DMS153 (cell line): ENCODE measurements at regions not wholly inside any gene's neighbourhood (a gene's known extent, or its start where the extent isn't known, plus 50 kb on each side); places are given as distances from the start of the nearest gene placed in this dataset.
"Not testable (repeated sequence)": the region's sequence is repeated elsewhere in the genome, so short reads cannot be mapped to it uniquely, and the experiment has no call there.

Experiments used
- DNase-seq: peaks from one replicate; lab custom pipeline; 2025; lab: John Stamatoyannopoulos, UW

- no peak for DNase-seq
Observed at GRCh38 chr13:39803156-39803555, 147.7 kb downstream of the COG6 start.

- no peak for DNase-seq
Observed at GRCh38 chr13:39803851-39804250, 148.4 kb downstream of the COG6 start.

GRCh38 chr13:39804332-39805210, 149.1 kb downstream of the COG6 start:
- no peak for DNase-seq

GRCh38 chr13:39809466-39809865, 154.0 kb downstream of the COG6 start:
- DNase-seq, result no peak

GRCh38 chr13:39810091-39810877, 154.8 kb downstream of the COG6 start:
- DNase-seq, result no peak

- DNase-seq, result no peak
Observed at GRCh38 chr13:39811051-39811450, 155.6 kb downstream of the COG6 start.

GRCh38 chr13:39811696-39812095, 156.2 kb downstream of the COG6 start:
- no peak for DNase-seq

- DNase-seq, result no peak
Observed at GRCh38 chr13:39815345-39816111, 160.1 kb downstream of the COG6 start.

GRCh38 chr13:39816936-39817335, 161.5 kb downstream of the COG6 start:
- no peak for DNase-seq

- no peak for DNase-seq
Observed at GRCh38 chr13:39818953-39819352, 163.5 kb downstream of the COG6 start.

- no peak for DNase-seq
Observed at GRCh38 chr13:39820606-39821005, 165.1 kb downstream of the COG6 start.

- DNase-seq, result no peak
Observed at GRCh38 chr13:39821977-39822376, 166.5 kb downstream of the COG6 start.

- no peak for DNase-seq
Observed at GRCh38 chr13:39822437-39822836, 167.0 kb downstream of the COG6 start.

GRCh38 chr13:39823063-39823713, 167.7 kb downstream of the COG6 start:
- DNase-seq, result no peak

GRCh38 chr13:39825886-39826285, 170.4 kb downstream of the COG6 start:
- no peak for DNase-seq

- DNase-seq, result no peak
Observed at GRCh38 chr13:39835253-39835652, 179.8 kb downstream of the COG6 start.

- DNase-seq, result no peak
Observed at GRCh38 chr13:39836038-39836437, 180.6 kb downstream of the COG6 start.

GRCh38 chr13:39837866-39838265, 182.4 kb downstream of the COG6 start:
- DNase-seq, result not testable (repeated sequence)

- DNase-seq, result no peak
Observed at GRCh38 chr13:39840201-39840600, 184.7 kb downstream of the COG6 start.

GRCh38 chr13:39847336-39847735, 191.9 kb downstream of the COG6 start:
- DNase-seq, result no peak

- DNase-seq, result no peak
Observed at GRCh38 chr13:39855236-39855635, 199.8 kb downstream of the COG6 start.

GRCh38 chr13:39856714-39857113, 201.3 kb downstream of the COG6 start:
- DNase-seq, result no peak
